ENCODE measurements at regions not wholly inside any gene's neighbourhood (a gene's known extent, or its start where the extent isn't known, plus 50 kb on each side); places are given as distances from the start of the nearest gene placed in this dataset.

GRCh38 chr10:123529146-123529760 lies 136.9 kb upstream of the GPR26 start:
- H3K27me3 ChIP-seq (ENCODE audit: control insufficient read depth, insufficient read depth, low read length), result no peaks in the 10 kb centered on the region
- FAIRE-seq (no peak), DNase-seq (ENCODE audit: low read depth) (no peak)

DNA sequence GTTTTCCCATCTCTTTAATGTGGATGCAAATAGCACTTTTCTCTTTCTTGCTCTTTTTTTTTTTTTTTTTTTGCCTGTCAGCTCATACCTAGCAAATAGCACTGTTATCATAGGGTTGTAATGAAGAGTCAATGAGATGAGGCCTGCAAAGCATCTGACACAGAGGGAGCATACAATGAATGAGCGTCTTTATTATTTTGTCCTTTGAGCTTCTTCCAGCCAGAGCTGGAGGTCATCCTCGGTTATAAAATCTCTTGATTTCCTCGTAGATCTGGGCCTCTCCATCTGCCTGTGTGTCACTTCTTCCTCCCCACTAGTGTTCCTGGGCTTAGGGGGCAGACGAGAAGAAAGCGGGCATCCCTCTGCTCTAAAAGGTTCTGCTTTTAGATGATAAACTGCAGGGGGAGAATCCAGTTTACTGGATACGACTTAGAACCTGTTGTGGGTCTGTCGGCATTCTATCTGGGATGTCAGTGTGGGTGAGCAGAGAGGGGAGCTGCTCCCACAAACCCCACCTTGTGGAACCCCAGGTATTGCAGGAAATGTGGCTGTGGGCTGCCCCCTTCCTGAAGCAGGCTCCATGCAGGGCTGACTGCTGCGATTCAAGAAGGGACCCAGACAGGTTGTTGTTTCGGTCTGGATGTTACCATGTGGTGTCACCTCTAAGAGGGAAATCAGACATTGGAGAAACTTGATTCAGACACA lies 135.8 kb upstream of the GPR26 start:
- DNase-seq (ENCODE audit: low read depth), result no peak
- TF ChIP-seq, protein P1, sequence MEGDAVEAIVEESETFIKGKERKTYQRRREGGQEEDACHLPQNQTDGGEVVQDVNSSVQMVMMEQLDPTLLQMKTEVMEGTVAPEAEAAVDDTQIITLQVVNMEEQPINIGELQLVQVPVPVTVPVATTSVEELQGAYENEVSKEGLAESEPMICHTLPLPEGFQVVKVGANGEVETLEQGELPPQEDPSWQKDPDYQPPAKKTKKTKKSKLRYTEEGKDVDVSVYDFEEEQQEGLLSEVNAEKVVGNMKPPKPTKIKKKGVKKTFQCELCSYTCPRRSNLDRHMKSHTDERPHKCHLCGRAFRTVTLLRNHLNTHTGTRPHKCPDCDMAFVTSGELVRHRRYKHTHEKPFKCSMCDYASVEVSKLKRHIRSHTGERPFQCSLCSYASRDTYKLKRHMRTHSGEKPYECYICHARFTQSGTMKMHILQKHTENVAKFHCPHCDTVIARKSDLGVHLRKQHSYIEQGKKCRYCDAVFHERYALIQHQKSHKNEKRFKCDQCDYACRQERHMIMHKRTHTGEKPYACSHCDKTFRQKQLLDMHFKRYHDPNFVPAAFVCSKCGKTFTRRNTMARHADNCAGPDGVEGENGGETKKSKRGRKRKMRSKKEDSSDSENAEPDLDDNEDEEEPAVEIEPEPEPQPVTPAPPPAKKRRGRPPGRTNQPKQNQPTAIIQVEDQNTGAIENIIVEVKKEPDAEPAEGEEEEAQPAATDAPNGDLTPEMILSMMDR (IDR thresholded peaks at IDR 0.05; ENCODE audit: insufficient read depth, low read length, severe bottlenecking), result no peak

More at GRCh38 chr10:123529146-123529760, 136.9 kb upstream of the GPR26 start:
- TF ChIP-seq, protein P1 (IDR thresholded peaks at IDR 0.05; ENCODE audit: insufficient read depth, low read length, severe bottlenecking), result no peak
- no peaks in the 10 kb centered on the region for H3K36me3 ChIP-seq (ENCODE audit: control insufficient read depth, insufficient read depth, low read length)
- H3K4me3 ChIP-seq (ENCODE audit: low read depth, low read length), result no peak overlapping the region

DNA sequence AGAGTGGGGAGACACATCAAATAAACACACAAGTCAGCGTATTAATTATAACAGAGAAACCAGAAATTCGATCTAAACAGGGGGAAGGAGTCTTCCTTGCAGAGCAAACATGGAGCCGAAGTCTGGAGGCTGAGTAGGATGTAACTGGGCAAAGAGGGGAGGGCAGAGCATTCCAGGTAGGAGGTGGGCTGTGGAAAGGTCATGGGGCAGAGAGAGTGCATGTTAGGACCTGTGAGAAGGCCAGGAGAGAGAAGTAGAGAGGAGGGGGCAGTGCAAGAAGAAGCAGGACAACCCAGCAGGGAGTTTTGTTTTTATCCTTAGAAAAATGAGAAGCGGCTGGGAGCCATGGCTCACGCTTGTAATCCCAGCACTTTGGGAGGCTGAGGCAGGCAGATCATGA lies 130.8 kb upstream of the GPR26 start:
- Histone ChIP-seq H3K27me3 (ENCODE audit: control insufficient read depth, insufficient read depth, low read length) (no peaks in the 10 kb centered on the region), H3K36me3 (ENCODE audit: control insufficient read depth, insufficient read depth, low read length) (no peaks in the 10 kb centered on the region), H3K4me3 (ENCODE audit: low read depth, low read length) (no peak overlapping the region)
- DNase-seq (ENCODE audit: low read depth) (no peak), FAIRE-seq (no peak)
- TF ChIP-seq, protein P1 (IDR thresholded peaks at IDR 0.05; ENCODE audit: insufficient read depth, low read length, severe bottlenecking), result no peak

More for the DNA sequence above, 135.8 kb upstream of the GPR26 start:
- Histone ChIP-seq H3K36me3 (ENCODE audit: control insufficient read depth, insufficient read depth, low read length) (no peaks in the 10 kb centered on the region), H3K4me3 (ENCODE audit: low read depth, low read length) (no peak overlapping the region), H3K27me3 (ENCODE audit: control insufficient read depth, insufficient read depth, low read length) (no peaks in the 10 kb centered on the region)
- FAIRE-seq, result no peak

- TF ChIP-seq, protein P1 (IDR thresholded peaks at IDR 0.05; ENCODE audit: insufficient read depth, low read length, severe bottlenecking), result no peak
- Histone ChIP-seq H3K27me3 (ENCODE audit: control insufficient read depth, insufficient read depth, low read length) (no peaks in the 10 kb centered on the region), H3K36me3 (ENCODE audit: control insufficient read depth, insufficient read depth, low read length) (no peaks in the 10 kb centered on the region), H3K4me3 (ENCODE audit: low read depth, low read length) (no peak overlapping the region)
- FAIRE-seq, result no peak
- no peak for DNase-seq (ENCODE audit: low read depth)
Measured at GRCh38 chr10:123536176-123536845, 129.8 kb upstream of the GPR26 start.

DNA sequence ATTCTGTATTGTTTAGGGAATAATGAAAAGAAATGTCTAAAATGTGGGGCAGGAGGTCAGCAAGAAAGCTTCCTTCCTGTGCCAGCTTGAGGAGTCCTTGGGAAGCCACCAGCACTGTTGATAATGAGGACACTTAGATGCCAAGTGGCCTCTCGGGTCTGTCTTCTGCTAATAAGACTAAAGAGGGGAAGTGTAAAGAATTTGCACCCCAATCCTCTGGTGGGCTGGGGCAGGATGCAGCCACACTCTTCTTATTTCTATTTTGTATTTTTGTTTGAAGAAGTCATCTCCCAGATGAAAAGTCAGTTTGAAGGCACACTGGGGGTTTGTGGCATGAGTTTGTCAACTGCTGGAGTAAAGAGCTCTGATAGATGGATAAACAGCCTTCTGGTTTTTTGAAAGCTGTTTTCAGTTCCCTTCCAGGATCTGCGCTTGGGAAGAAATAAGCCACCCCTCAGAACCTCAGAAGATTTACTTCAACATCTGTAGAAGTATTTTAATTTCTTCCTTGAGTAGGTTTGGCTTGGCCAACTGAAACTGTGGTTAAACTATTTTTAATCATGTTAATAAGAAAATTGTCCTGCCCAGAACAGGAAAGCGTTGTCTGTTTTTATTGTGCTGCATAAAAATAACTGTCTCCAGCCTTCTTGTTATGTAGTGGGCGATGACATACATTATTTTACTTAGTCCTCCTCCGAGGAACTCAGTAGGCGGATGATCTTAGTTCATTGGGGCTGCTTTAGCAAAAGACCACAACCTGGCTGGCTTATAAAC lies 128.8 kb upstream of the GPR26 start:
- TF ChIP-seq, protein P1 (IDR thresholded peaks at IDR 0.05; ENCODE audit: insufficient read depth, low read length, severe bottlenecking), result no peak
- no peak overlapping the region for H3K4me3 ChIP-seq (ENCODE audit: low read depth, low read length)
- H3K36me3 ChIP-seq (ENCODE audit: control insufficient read depth, insufficient read depth, low read length), result no peaks in the 10 kb centered on the region
- no peak for DNase-seq (ENCODE audit: low read depth)
- no peaks in the 10 kb centered on the region for H3K27me3 ChIP-seq (ENCODE audit: control insufficient read depth, insufficient read depth, low read length)
- FAIRE-seq, result no peak
